ENCODE measurements at regions not wholly inside any gene's neighbourhood (a gene's known extent, or its start where the extent isn't known, plus 50 kb on each side); places are given as distances from the start of the nearest gene placed in this dataset.

- TF ChIP-seq, protein P1, sequence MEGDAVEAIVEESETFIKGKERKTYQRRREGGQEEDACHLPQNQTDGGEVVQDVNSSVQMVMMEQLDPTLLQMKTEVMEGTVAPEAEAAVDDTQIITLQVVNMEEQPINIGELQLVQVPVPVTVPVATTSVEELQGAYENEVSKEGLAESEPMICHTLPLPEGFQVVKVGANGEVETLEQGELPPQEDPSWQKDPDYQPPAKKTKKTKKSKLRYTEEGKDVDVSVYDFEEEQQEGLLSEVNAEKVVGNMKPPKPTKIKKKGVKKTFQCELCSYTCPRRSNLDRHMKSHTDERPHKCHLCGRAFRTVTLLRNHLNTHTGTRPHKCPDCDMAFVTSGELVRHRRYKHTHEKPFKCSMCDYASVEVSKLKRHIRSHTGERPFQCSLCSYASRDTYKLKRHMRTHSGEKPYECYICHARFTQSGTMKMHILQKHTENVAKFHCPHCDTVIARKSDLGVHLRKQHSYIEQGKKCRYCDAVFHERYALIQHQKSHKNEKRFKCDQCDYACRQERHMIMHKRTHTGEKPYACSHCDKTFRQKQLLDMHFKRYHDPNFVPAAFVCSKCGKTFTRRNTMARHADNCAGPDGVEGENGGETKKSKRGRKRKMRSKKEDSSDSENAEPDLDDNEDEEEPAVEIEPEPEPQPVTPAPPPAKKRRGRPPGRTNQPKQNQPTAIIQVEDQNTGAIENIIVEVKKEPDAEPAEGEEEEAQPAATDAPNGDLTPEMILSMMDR (conservative IDR thresholded peaks at IDR 0.05; ENCODE audit: low read length) = no peak
- no peak for TF ChIP-seq EZH2phosphoT487 (IDR thresholded peaks at IDR 0.05; ENCODE audit: borderline replicate concordance)
Observed at GRCh38 chr20:55586610-55587009, 418.7 kb downstream of the CBLN4 start.
